Activated effector memory CD4-positive, alpha-beta T cell treated with anti-CD3 and anti-CD28 coated beads, Interleukin-2, amount 50 U/mL, for 16 hours (primary cell): ENCODE measurements at regions not wholly inside any gene's neighbourhood (a gene's known extent, or its start where the extent isn't known, plus 50 kb on each side); places are given as distances from the start of the nearest gene placed in this dataset.
"Not testable (repeated sequence)": the region's sequence is repeated elsewhere in the genome, so short reads cannot be mapped to it uniquely, and the experiment has no call there.

ENCODE experiments used
- DNase-seq: peaks from one replicate; pipeline ENCODE4 v3.0.0-alpha.2; 2020

DNA sequence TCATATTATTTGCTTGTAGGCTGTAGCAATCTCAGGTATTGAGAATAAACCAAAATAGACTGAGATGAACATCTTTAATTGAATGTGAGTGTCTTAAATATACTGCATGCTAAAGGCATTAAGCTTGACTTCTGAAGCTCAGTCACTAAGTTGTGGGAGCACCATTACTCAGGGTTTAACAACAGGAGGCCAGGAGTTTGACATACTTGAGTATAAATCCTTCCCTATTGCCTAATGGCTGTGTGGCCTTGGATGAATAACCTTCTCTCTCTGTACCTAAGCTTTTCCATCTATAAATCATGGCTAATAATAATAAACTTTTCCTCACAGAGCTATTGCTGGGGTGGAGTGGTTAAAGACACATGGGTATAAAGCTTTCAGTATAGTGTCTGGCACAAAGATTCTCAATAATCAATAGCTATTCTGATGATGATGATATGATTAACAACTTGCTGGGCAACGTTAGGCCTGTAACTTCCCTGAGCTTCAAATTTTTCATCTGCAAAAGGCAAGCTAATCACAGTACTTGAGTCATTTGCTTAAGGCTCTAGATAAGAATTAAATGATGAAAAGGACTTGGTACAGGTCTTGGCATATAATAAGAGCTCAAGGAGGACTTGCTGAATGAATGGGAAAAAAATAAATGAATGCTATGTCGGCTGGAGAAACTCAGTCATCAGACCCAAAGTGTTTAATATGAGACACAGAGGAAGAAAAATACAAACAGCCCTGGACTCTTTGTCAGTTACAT, 174.0 kb upstream of the IL12B start:
- no peak for DNase-seq

DNA sequence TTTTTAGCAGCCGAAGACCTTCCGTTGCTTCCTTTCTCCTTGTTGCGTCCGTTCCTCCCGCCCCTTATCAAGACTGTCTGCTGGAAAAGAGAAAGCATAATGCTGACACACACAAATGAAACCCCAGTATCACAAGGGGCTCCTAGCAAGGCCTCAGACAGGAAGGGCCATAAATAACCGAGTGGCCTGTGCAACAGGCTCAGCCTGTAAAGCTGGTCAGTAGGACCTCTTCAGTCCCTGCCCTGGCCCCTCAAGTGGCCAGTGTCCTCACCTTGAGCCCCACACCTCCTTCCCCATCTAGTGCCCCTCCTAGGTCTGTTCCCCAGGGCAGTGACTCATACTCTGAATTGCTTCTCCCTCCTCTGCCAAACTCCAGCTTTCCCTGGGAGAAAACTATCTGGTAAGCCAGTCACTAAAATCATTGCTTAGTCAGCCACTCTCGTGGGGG, 174.6 kb upstream of the IL12B start:
- no peak for DNase-seq

DNA sequence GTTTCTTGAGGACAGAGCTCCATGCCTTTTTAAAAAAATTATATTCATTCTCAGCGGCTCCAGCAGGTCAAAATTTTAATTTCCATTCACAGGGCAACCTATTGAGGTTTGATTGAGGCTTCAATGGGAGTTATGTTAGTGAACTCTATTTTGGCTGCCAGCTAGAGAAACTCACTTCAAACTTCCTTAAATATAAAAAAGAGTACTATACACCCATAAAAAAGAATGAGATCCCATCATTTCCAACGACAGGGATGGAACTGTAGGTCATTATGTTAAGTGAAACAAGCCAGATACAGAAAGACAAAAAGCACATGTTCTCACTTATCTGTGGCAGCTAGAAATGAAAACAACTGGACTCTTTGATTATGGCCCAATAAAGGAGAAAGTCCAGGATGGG, 176.8 kb upstream of the IL12B start:
- DNase-seq = no peak

DNA sequence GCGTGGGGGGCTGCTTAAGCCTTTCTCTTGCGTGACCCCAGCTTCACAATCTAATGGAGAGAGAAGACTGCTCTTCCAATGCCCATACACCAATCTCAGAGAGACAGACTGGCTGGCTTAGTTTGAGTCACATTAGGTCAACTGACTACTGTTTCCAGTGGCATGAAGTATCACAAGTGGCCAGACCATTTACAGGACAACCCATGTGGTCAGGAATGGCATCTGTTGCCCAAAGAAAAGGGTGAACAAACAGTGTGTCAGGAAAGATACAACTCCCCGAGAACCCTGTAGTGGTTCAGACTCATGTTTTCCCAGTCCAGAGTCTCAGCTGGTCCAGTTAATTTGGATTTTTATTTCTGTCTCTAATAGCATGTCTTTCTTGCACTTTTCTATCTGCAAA, 177.4 kb upstream of the IL12B start:
- no peak for DNase-seq

DNA sequence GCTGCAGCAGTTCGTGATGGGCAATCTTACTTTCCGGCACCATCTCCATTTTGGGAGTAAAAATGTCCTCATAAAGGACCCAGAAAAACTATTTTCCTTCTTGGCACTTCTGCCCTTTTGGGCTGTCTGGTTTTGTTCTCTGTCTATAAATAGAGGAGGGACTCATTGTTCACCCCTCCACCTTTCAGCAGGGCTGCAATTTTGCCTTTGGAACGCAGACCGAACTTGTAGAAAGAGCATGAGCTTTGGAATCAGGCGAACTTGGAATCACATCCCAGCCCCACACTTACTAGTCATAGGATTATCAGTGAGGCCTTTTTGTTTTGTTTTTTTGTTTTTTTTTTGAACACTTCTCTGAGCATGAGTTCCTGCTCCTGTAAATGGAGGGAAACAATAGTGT, 178.1 kb upstream of the IL12B start:
- no peak for DNase-seq

DNA sequence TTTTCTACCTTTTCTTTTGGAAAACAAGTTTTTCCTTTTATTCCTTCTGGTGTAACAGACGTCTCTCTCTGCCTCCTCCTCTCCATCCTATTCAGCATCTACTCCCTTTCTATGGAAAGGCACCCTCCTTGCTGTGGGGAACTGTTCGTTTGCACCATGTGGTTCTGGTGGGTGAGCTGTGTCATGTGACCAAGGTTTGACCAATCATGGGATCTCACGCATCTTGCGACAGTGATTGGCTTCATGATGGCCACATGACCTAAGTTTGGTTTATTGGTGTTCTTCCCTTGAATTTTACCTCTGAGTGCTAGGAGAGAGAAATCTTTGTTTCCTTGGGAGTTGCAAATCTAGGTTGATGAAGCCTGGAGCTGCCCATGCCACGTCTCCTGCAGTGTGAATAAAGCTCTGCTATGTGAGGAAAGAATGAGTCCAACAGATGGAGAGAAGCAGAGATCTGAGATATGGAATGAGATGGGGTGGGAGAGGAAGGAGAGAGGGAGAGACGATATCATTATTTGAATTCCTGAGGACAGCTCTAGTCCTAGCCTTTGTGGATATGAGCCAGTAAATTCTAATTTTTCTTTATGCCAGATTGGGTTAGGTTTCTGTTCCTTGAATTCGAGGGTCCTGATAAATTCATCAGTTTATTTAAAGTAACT, 178.8 kb upstream of the IL12B start:
- DNase-seq = no peak

DNA sequence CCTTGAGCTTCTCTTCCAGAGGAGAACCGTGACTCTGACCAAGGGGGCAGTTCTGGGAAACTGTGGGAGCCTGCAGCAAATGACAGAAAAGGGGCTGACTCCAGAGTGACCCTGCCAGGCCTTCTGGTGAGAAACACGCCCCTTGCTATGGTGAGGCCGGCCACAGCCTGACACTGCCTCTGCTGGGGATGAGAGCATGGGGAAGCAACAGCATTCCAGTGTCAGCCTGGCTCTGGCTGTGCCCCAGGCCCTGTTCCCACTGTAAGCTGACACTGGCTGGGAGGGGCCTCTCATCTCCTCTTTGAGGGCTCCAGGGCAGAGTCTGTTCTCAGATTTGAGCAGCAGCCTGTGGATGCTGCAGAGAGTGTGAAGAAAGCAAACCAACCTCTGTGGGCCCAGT, 180.0 kb upstream of the IL12B start:
- no peak for DNase-seq

DNA sequence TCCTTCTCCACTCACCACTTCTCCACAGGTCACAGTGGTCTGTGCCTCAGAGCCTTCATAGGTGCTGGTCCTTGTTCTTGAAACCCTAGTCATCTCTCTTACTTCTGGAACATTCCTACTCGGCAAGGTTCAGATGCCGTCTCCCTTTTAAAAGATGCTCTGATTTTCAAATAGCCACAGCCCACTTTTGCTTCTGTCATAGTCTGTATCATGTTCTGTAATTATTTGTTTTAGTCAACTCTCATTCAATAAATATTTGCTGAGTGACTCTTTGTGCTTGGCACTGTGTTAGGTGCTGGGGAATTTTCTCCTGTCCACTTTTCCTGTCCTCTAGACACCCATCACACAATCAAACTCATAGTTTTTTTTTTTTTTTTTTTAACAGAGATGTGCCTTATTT, 181.3 kb upstream of the IL12B start:
- no peak for DNase-seq

DNA sequence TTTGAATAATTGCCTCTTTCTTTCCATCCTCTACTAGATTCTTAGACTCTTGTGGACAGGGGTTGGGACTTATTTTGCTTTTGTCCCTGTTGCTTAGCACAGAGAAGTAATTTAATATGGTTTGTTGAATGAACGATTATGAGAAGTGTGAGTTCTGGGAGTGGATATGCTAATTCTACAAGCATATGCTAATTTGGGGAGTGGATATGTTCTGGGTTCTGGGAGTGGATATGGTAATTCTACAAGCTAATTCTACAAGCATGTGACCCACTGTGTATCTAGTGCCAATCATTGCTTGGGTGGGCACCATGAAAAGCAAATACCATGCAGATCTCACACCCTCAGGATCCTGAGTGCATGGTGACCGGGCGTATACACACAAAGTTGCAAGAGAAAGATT, 181.8 kb upstream of the IL12B start:
- DNase-seq = no peak

DNA sequence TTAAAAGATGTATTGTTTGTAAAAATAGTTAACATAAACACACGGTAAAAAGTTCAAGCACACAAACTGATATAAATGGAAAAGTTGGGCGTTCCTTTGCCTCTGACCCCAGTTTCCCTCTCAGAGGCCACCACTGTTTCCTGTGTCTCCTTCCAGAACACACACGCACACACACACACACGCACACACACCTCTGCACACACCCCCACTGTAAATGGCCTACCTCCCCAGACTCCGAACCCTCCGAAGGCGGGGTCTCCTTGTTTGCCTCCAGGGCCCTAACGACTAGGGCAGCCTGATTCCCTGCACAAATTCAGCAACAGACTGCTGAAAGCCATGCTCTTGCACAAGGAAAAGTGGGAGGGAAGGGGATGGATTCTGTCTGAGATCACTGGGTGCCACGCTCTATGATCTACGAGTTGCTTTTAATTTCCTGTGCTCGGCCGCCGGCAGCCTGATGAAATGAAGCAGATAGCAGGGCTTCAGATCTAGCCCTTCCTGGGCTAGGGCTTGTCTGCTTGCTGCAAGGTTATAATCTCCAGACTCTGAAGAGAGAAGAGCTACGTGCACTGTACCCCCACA, 184.0 kb upstream of the IL12B start:
- DNase-seq = no peak

DNA sequence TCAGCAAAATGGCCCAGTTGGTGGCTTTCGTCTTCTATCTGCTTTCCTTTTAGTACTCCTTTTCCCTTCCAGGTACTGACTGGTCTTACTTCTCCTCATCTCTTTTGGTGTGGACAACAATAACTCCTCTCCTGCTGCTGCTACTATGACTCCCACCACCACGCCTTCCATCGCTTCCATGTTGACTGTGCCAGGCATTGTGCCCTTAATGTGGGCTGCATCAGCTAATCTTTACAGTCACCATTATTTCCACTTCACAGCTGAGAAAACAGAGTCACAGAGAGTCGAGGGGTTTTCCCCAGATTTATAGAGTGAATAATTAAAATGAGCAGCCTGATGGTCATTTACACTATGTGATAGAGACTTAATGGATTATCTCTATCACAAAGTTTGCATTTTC, 184.9 kb upstream of the IL12B start:
- no peak for DNase-seq

DNA sequence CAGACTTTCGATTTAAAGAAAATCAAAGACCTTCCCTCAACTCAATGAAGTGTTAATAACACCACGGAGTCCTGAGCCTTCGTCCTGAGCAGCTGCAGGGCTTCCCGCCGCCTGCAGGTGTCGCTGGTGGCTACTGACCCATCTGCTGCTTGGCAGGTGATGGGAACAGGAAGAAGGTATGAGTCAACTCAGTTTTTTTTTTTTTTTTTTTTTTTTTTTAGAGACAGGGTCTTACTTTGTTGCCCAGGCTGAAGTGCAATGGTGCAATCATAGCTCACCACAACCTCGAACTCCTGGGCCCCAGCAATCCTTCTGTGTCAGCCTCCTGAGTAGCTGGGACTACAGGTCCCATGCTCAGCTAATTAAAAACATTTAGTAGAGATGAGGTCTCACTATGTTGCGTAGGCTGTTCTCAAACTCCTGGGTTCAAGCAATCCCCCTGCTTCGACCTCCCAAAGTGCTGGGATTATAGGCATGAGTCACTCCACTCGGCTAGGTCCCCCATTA, 185.7 kb upstream of the IL12B start:
- peak; percentile 91 for DNase-seq

DNA sequence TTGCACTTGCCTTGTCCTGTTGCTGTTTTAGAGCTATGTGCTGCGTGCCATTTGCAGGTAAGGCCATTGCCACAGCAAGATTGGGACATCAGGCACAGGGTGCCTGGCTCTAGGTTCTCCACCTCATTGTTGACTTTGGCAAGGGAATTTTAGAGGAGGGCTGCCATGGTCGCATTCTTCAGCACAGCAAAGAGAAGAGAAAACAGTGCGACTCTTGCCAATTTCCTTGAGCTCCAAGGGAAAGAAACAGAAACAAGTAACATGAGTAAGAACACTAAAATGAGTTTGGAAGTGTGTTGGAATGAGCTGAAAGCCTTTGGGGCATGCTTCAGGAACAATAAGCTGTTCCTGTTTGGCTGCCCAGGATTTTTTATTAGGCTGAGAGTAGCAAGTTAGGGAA, 188.1 kb upstream of the IL12B start:
- DNase-seq = no peak

DNA sequence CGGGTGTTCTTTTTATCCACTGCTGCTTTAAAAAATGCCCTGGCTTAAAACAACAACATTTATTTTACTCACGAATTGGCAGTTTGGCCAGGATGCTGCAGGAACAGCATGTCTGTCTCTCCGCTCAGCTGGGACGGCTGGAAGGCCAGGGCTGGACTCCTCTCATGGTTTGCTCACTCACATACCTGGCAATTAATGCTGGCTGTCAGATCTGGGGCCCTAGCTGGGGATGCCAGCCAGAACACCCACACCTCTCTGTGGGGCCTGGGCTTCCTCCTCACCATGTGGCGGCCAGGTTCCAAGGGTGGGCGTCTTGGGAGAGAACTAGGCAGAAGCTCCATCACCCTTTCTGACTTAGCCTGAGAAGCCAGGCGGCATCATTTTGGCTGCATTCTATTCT, 189.1 kb upstream of the IL12B start:
- no peak for DNase-seq

DNA sequence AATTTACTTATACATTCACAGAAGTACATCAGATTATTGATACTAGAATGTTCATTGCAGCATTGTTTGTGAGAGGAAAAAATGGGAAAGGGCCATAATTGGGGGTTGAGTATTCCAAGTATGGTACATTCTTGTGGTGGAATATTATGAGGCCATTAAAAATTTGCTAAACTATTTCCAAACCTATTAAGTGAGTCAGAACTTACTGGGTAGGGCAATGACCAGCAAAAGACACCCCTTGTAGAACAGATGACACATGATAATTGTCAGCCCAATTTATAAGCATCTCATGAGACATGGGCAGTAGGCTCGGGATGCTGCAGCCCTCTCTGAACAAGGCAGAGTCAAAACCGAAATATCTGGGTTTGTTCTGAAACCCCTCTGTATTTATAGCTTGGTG, 192.6 kb upstream of the IL12B start:
- no peak for DNase-seq

DNA sequence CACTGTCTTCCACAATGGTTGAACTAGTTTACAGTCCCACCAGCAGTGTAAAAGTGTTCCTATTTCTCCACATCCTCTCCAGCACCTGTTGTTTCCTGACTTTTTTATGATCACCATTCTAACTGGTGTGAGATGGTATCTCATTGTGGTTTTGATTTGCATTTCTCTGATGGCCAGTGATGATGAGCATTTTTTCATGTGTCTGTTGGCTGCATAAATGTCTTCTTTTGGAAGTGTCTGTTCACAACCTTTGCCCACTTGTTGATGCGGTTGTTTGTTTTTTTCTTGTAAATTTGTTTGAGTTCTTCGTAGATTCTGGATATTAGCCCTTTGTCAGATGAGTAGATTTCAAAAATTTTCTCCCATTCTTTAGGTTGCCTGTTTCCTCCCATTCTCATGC, 194.0 kb upstream of the IL12B start:
- not testable (repeated sequence) for DNase-seq

DNA sequence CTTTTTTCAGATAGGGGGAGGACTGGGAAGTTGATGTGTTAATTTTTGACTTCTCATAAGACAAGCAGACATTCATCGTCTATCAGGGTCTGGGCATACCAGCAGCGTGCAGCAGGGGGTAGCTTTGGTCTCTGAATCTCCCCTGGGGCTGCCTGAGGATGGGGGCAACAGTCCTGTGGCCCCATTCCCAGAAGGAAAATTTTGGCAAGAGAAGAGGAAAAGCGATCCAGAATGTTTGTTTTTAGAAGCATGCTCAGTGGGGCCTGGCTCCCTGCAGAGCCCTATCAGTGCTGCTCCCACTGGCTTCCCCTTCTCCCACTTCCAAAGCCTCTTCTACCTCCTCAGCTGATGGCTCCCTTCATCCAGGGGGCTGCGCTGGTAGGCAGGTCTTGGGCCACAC, 194.8 kb upstream of the IL12B start:
- no peak for DNase-seq

DNA sequence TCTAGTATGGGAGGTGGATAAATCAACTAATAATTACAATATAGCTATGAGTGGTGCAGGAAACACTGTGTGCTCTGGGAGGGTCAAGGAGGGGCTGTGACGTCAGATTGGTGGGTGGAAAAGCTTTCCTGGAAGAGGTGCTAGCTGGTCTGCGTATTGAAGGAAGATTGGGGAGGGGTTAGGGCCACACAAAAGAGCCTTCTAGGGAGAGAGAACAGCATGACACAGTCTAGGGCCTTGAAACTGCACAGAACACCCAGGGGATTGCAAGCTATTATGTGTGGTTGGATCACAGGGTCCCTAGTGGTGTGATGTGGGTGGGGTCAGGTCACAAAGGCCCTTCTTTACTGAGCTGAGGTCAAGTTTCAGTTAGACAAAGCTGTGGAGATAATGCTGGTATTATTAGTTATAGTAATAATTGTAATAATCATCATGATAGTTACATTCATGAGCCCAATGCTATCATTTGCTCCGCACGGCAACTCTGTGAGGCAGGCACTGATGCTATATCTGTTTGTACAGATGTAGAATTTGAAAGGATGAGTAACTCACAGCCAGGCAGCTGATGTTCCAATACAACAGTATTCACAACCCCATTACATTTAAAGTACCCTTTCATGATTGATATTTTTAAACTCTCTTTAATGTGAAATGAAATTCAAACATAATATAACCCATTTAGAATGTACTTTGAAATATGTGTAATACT, 197.4 kb upstream of the IL12B start:
- no peak for DNase-seq

DNA sequence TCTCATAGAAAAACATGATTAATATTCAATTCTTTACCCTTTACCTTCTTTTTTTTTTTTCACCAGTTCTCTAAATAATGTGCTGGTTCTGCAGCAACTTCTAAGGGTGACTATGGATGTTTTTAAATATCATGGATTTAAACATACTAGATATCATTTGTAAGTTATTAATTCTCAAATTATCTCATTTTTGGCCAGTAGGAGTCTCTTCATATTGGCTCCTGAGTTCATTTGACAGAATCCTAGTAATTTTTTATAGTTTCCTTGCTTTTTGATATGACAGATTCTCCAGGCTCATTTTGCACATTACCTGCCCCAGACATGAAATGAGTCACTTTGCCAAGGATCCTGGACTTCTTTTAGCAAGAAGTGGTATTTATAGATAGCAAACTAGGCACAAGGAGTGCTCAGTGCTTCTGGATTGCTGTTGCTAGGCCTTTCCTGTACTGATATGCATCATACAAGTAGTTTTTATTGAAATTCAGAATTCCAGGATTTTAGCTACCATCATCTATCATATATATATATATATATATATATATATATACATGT, 201.3 kb upstream of the IL12B start:
- DNase-seq = no peak

DNA sequence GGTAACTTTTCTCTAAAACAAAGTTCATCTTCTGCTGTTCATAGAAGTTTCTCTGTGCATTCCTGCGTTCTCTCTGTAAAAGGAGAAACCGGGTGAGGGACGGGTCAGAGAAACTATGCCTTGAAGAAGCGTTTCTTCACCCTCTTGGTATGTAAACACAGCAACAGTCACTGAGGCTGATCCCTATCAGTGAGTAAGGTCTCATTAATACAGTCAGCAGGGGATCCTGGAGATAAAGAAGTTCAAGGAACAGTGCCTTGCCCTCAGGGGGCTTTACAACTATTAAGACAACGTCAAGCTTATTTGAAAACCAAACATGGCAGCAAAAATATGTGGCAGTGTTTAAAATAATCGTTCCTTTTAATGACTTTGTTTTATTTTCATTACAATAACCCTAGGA, 202.9 kb upstream of the IL12B start:
- no peak for DNase-seq

DNA sequence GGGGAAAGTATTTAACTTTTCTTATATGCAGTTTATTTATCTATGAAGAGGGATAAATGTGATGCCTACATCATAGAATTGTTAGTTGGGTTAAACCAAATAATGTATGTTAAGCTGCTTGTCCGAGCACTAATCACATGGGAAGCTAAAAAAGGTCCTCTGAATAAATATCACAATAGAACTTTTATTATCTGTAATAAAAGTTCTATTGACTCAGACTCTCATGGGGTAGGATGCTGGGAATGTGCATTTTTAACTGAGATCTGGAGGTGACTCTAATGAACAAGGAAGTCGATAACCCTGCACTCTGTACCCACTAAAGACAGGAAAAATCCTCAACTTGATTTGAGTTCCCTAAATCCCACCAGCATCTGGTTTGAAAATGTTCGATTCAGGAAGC, 205.9 kb upstream of the IL12B start:
- no peak for DNase-seq

DNA sequence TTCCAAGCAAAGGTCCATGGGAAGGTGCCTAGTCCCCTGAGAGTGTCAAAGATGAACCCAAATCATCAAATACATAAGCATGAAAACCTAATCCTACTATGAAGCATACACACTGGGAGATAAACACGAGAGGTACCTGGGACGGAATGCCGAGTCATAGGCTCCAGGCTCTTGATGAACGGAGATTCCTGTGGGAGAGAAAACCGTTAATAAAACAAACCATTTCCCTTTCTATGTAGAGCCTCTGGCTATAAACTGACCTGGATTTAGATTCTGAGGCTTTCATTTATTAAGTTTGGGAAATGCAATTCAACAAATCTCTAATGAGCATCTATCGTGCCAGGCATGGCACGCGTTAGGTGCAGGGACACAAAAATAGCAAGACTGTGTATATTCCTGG, 206.4 kb upstream of the IL12B start:
- no peak for DNase-seq

DNA sequence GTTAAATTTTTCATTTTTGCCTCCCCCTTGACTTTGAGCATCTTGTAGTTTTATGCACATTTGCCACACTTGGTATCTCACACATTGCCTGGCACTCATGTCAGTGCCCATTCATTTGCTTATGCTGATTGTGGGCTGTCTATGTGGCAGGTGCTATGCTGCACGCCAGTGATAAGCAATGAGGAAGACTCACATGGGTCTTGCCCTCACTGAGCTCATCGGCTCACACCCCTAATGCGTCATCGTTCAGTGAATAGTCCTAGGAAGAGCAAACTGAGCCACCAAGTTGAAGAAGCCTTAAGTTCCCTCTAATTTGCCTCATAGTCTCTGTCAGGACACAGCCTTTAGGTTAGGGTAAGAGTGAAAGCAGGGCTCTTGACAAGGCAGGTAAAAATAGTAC, 209.4 kb upstream of the IL12B start:
- no peak for DNase-seq
